Stimulated activated CD4-positive, alpha-beta T cell treated with anti-CD3 and anti-CD28 coated beads, Interleukin-15, amount 100 ng/mL, for 48 hours (primary cell): ENCODE measurements at regions not wholly inside any gene's neighbourhood (a gene's known extent, or its start where the extent isn't known, plus 50 kb on each side); places are given as distances from the start of the nearest gene placed in this dataset.

Experiments
- DNase-seq, 2 donors: peaks; one replicate each; pipeline ENCODE4 v3.0.0-alpha.2; 2020; ENCODE audit warnings: low read depth in 2 of 2

- no peak for DNase-seq
These were observed 1062.9 kb upstream of the CADM2 start for GRCh38 chr3:83895892-83896291.

GRCh38 chr3:83902787-83903533 is 1055.8 kb upstream of the CADM2 start:
- DNase-seq: no peak

- DNase-seq: no peak
These were observed 1045.4 kb upstream of the CADM2 start for GRCh38 chr3:83913381-83913780.

GRCh38 chr3:83926291-83926690 is 1032.5 kb upstream of the CADM2 start:
- DNase-seq: no peak

GRCh38 chr3:83928391-83928790 is 1030.4 kb upstream of the CADM2 start:
- peak in 1 of 2 donors; percentile 0 for DNase-seq

- no peak for DNase-seq
These were observed 1029.9 kb upstream of the CADM2 start for GRCh38 chr3:83928903-83929302.

GRCh38 chr3:83934192-83935021 is 1024.4 kb upstream of the CADM2 start:
- no peak for DNase-seq

GRCh38 chr3:83938491-83938890 is 1020.3 kb upstream of the CADM2 start:
- no peak for DNase-seq

GRCh38 chr3:83941990-83942745 is 1016.6 kb upstream of the CADM2 start:
- DNase-seq: no peak

- DNase-seq: no peak
These were observed 1012.7 kb upstream of the CADM2 start for GRCh38 chr3:83946049-83946448.

- no peak for DNase-seq
These were observed 1012.2 kb upstream of the CADM2 start for GRCh38 chr3:83946554-83946953.

- no peak for DNase-seq
These were observed 1010.0 kb upstream of the CADM2 start for GRCh38 chr3:83948771-83949170.

GRCh38 chr3:83953417-83954089 is 1005.2 kb upstream of the CADM2 start:
- DNase-seq: no peak

- no peak for DNase-seq
These were observed 1002.4 kb upstream of the CADM2 start for GRCh38 chr3:83956431-83956830.

- DNase-seq: no peak
These were observed 990.4 kb upstream of the CADM2 start for GRCh38 chr3:83968356-83968755.

- no peak for DNase-seq
These were observed 987.1 kb upstream of the CADM2 start for GRCh38 chr3:83971666-83972065.

GRCh38 chr3:84008623-84009022 is 950.2 kb upstream of the CADM2 start:
- DNase-seq: no peak

GRCh38 chr3:84023842-84024241 is 934.9 kb upstream of the CADM2 start:
- DNase-seq: no peak

GRCh38 chr3:84039099-84039498 is 919.7 kb upstream of the CADM2 start:
- DNase-seq: no peak

GRCh38 chr3:84042399-84043106 is 916.2 kb upstream of the CADM2 start:
- no peak for DNase-seq

GRCh38 chr3:84066915-84067314 is 891.9 kb upstream of the CADM2 start:
- DNase-seq: no peak
